Endothelial cell of umbilical vein (primary cell): ENCODE measurements at regions not wholly inside any gene's neighbourhood (a gene's known extent, or its start where the extent isn't known, plus 50 kb on each side); places are given as distances from the start of the nearest gene placed in this dataset.

Source experiments
- BruUV-seq: library from RNA; stranded (reverse); fragments of 400-500 nt; replicated peaks from 2 replicates; lab custom pipeline; 2021; lab: Mats Ljungman, UMichigan
- CTCF ChIA-PET: fragments of 300-600, 350-600 bp; sonication (Branson Sonifier 250); formaldehyde crosslinking; loops from one replicate; lab custom pipeline; 2021; ENCODE audit warnings: antibody characterized with exemption, inconsistent platforms; lab: Charles Lee
- POLR2A ChIA-PET: fragments of 300-600, 350-600 bp; sonication (Branson Sonifier 250); formaldehyde crosslinking; loops from one replicate; lab custom pipeline; 2021; ENCODE audit warnings: antibody characterized with exemption, inconsistent platforms; lab: Charles Lee
- DNase-seq: peaks from one replicate; pipeline ENCODE4 v3.0.0-alpha.2; 2011; ENCODE audit warnings: low read depth, low spot score
- FAIRE-seq: peaks from 2 replicates; lab custom pipeline; 2011; peaks lifted over from hg19 to GRCh38; lab: Jason Lieb, UNC
- H2AFZ ChIP-seq: 2 replicates; pipeline ENCODE4 v1.6.0; 2012; ENCODE audit warnings: low read depth, low read length, control low read depth, inconsistent platforms
- H3K27ac ChIP-seq: 2 replicates; pipeline ENCODE4 v1.5.1; 2011; ENCODE audit warnings: low read depth, mild to moderate bottlenecking, control low read depth, low read length, moderate library complexity; ENCODE audit not compliant: insufficient read depth
- H3K27me3 ChIP-seq, 2 experiments: 2 replicates each; pipeline versions ENCODE4 v1.6.0 to v1.6.1; 2011; ENCODE audit warnings: low read length in 2 of 2, mixed read lengths in 1 of 2; ENCODE audit not compliant: control insufficient read depth in 2 of 2, insufficient read depth in 2 of 2
- H3K36me3 ChIP-seq, 2 experiments: 2 replicates in 1 of 2; 3 replicates in 1 of 2; pipeline ENCODE4 v1.5.1; 2011; ENCODE audit warnings: low read length in 2 of 2, mild to moderate bottlenecking in 1 of 2, moderate library complexity in 1 of 2; ENCODE audit not compliant: control insufficient read depth in 2 of 2, insufficient read depth in 2 of 2; ENCODE audit errors: extremely low read depth in 1 of 2
- H3K4me1 ChIP-seq: 3 replicates; pipeline ENCODE4 v1.5.1; 2011; ENCODE audit warnings: mild to moderate bottlenecking, low read length; ENCODE audit not compliant: control insufficient read depth, insufficient read depth; ENCODE audit errors: extremely low read depth
- H3K4me2 ChIP-seq: 2 replicates; pipeline ENCODE4 v1.6.1; 2011; ENCODE audit warnings: low read length, control low read depth, mixed read lengths; ENCODE audit not compliant: insufficient read depth
- H3K4me3 ChIP-seq, 3 experiments: fragments of 200-600 bp in 1 of 3; sonication (generic), shearing (Covaris generic) in 1 of 3; replicated peaks in 1 of 3; 2 replicates each; pipeline ENCODE4 v1.5.1; 2011 to 2016; ENCODE audit warnings: control low read depth in 3 of 3, low read length in 3 of 3, mild to moderate bottlenecking in 2 of 3, inconsistent platforms in 1 of 3, low read depth in 1 of 3, moderate library complexity in 1 of 3; ENCODE audit not compliant: insufficient read depth in 1 of 3
- H3K79me2 ChIP-seq: 2 replicates; pipeline ENCODE4 v1.6.0; 2012; ENCODE audit warnings: low read length, inconsistent platforms; ENCODE audit not compliant: control insufficient read depth, insufficient read depth
- H3K9ac ChIP-seq: replicated peaks from 2 replicates; pipeline ENCODE3; 2011; ENCODE audit warnings: low read length, control low read depth; ENCODE audit not compliant: insufficient read depth; ENCODE audit errors: extremely low read depth
- H3K9me1 ChIP-seq: replicated peaks from 3 replicates; pipeline ENCODE4 v1.6.0; 2011; ENCODE audit warnings: mild to moderate bottlenecking, low read length; ENCODE audit not compliant: control insufficient read depth, insufficient read depth; ENCODE audit errors: extremely low read depth
- H3K9me3 ChIP-seq: replicated peaks from 2 replicates; pipeline ENCODE4 v1.5.1; 2012; ENCODE audit warnings: low read length, inconsistent platforms; ENCODE audit not compliant: control insufficient read depth, insufficient read depth
- H4K20me1 ChIP-seq: replicated peaks from 2 replicates; pipeline ENCODE3; 2011; ENCODE audit warnings: mild to moderate bottlenecking, low read length; ENCODE audit not compliant: control insufficient read depth, insufficient read depth; ENCODE audit errors: extremely low read depth
- CTCF ChIP-seq, 2 donors: IDR thresholded peaks; 1 replicate in 1 of 2; 2 replicates in 1 of 2; pipeline ENCODE4 v1.5.1; 2011; ENCODE audit warnings: low read length in 2 of 2, mild to moderate bottlenecking in 2 of 2, moderate library complexity in 2 of 2, control low read depth in 1 of 2, inconsistent platforms in 1 of 2, low read depth in 1 of 2; ENCODE audit not compliant: insufficient read depth in 1 of 2; ENCODE audit errors: extremely low read depth in 1 of 2
- EZH2 ChIP-seq: IDR thresholded peaks from 2 replicates; pipeline ENCODE4 v1.6.1; 2012; ENCODE audit warnings: borderline replicate concordance, low read depth, mild to moderate bottlenecking, moderate library complexity, low read length, inconsistent platforms; ENCODE audit not compliant: severe bottlenecking
- FOS ChIP-seq: IDR thresholded peaks from 2 replicates; pipeline ENCODE4 v1.6.1; 2011; ENCODE audit warnings: mild to moderate bottlenecking, low read length, moderate library complexity, borderline replicate concordance; ENCODE audit not compliant: insufficient read depth
- GATA2 ChIP-seq: IDR thresholded peaks from 2 replicates; pipeline ENCODE4 v1.7.0; 2011; ENCODE audit warnings: low read depth, mild to moderate bottlenecking, moderate library complexity, mixed read lengths, low read length; ENCODE audit not compliant: insufficient read length, insufficient read depth
- JUN ChIP-seq: IDR thresholded peaks from 2 replicates; pipeline ENCODE4 v1.6.1; 2011; ENCODE audit warnings: borderline replicate concordance, low read depth; ENCODE audit not compliant: insufficient read length, insufficient read depth
- MAX ChIP-seq: IDR thresholded peaks from 2 replicates; pipeline ENCODE4 v1.6.1; 2011; ENCODE audit not compliant: insufficient read depth, insufficient read length
- MYC ChIP-seq: IDR thresholded peaks from one replicate; pipeline ENCODE4 v1.6.1; 2011; ENCODE audit warnings: mild to moderate bottlenecking, low read depth, low read length
- POLR2A ChIP-seq: IDR thresholded peaks from 2 replicates; pipeline ENCODE4 v1.6.1; 2012; ENCODE audit warnings: low read depth, mild to moderate bottlenecking, control low read depth, low read length
- POLR2AphosphoS5 ChIP-seq: IDR thresholded peaks from 2 replicates; pipeline ENCODE4 v1.6.1; 2012; ENCODE audit warnings: low read depth, mild to moderate bottlenecking, control low read depth, low read length, moderate library complexity; ENCODE audit not compliant: insufficient read depth
- dilution Hi-C: fragments of 300-500 bp; cut with MboI; formaldehyde crosslinking; loops from one replicate; pipeline ENCODE4 v1.15.0; 2019; ENCODE audit warnings: low sequenced_read_pairs; ENCODE audit not compliant: extremely low pct_ligation_motif_present
- intact Hi-C: fragments of 100-400 bp; cut with micrococcal nuclease; formaldehyde crosslinking; loops from one replicate; pipeline ENCODE4 v1.10.0; 2022

- BruUV-seq, result no TSS peak
- CTCF ChIA-PET, result interaction anchor here (1.0 to 1.1 kb wide), 2 partner anchors 10 to 12 kb away, joined by 3 read pairs; no protein-coding TSS in a partner anchor
- FAIRE-seq, result no peak
- H3K4me2 ChIP-seq, result no peak overlapping the region
- H3K27ac ChIP-seq, result no peak overlapping the region
- POLR2A ChIA-PET, result no interaction called here
- H3K4me3 ChIP-seq, result no peak overlapping the region
- no peak overlapping the region for H2AFZ ChIP-seq
- DNase-seq, result no peak
- H4K20me1 ChIP-seq, result no peaks in the 10 kb centered on the region
- H3K9me1 ChIP-seq, result no peaks in the 10 kb centered on the region
- peaks cover 3% of the 10 kb centered on the region for H3K4me1 ChIP-seq
- H3K36me3 ChIP-seq, result no peaks in the 10 kb centered on the region
- no peak overlapping the region for H3K9ac ChIP-seq
- dilution Hi-C loops, result no loop called here
- TF ChIP-seq POLR2A (no peak), GATA2 (no peak), FOS (no peak), MYC (no peak), JUN (no peak), MAX (no peak), POLR2AphosphoS5 (no peak), EZH2 (no peak), CTCF (IDR thresholded peaks at IDR 0.05; ENCODE audit: extremely low read depth in 1 of 2, insufficient read depth in 1 of 2, low read depth in 1 of 2, low read length in 2 of 2) (no peak)
- no peaks in the 10 kb centered on the region for H3K79me2 ChIP-seq
- H3K9me3 ChIP-seq, result no peaks in the 10 kb centered on the region
- intact Hi-C loops, result no loop called here
- H3K27me3 ChIP-seq, result no peaks in the 10 kb centered on the region
Observed at GRCh38 chr18:28366676-28367075, 189.7 kb upstream of the CDH2 start.
